ENCODE measurements at regions not wholly inside any gene's neighbourhood (a gene's known extent, or its start where the extent isn't known, plus 50 kb on each side); places are given as distances from the start of the nearest gene placed in this dataset.

- intact Hi-C loops (cut with micrococcal nuclease), result loop anchor here (5.0 kb wide), 2 partner anchors 103 to 332 kb away; no protein-coding TSS in a partner anchor
- Histone ChIP-seq H3K9me3 (ENCODE audit: control insufficient read depth in 1 of 2, low read length in 2 of 2) (no peaks in the 10 kb centered on the region), H3K4me1 (ENCODE audit: insufficient read depth, low read length) (peaks cover 69% of the 10 kb centered on the region), H3K4me3 (ENCODE audit: low read length in 2 of 2) (no peak overlapping the region), H3K27me3 (ENCODE audit: insufficient read depth, low read length) (no peaks in the 10 kb centered on the region), H3K36me3 (ENCODE audit: insufficient read depth, low read length) (no peaks in the 10 kb centered on the region), H3K27ac (ENCODE audit: low read depth, low read length) (peak overlapping the region; percentile 12)
- ChIA-PET CTCF (ENCODE audit: partially characterized antibody) (interaction anchor here (0.9 to 1.6 kb wide), 4 partner anchors 7 to 29 kb away, joined by 3 to 7 read pairs (median 4); no protein-coding TSS in a partner anchor), POLR2A (ENCODE audit: partially characterized antibody) (interaction anchor here (0.8 to 0.9 kb wide), 2 partner anchors 18 to 69 kb away, joined by 3 read pairs; no protein-coding TSS in a partner anchor)
- DNase-seq, result no peak
- H3K27me3 Mint-ChIP-seq, result no peaks in the 10 kb centered on the region
- peaks cover 0 to 3% (median 0%) of the 10 kb centered on the region in 8 donors for H3K9me3 Mint-ChIP-seq
- peaks cover 58 to 68% (median 60%) of the 10 kb centered on the region in 4 donors for H3K4me1 Mint-ChIP-seq
- H3K36me3 Mint-ChIP-seq, result no peaks in the 10 kb centered on the region
- peak overlapping the region in 4 of 8 donors; percentile 47 to 81 (median 68) for H3K4me3 Mint-ChIP-seq
- peak overlapping the region; percentile 72 to 89 (median 86) for H3K27ac Mint-ChIP-seq
These were observed 64.8 kb upstream of the DARS1 start for GRCh38 chr2:136049991-136050920.

GRCh38 chr2:136049011-136049742 is 63.8 kb upstream of the DARS1 start:
- Mint-ChIP-seq H3K27ac (peak overlapping the region; percentile 48 to 91 (median 83)), H3K4me3 (peak overlapping the region in 6 of 8 donors; percentile 10 to 67 (median 54)), H3K9me3 (peaks cover 0 to 3% (median 0%) of the 10 kb centered on the region in 8 donors), H3K4me1 (peaks cover 51 to 59% (median 54%) of the 10 kb centered on the region in 4 donors), H3K36me3 (no peaks in the 10 kb centered on the region), H3K27me3 (no peaks in the 10 kb centered on the region)
- Histone ChIP-seq H3K4me1 (ENCODE audit: insufficient read depth, low read length) (peaks cover 58% of the 10 kb centered on the region), H3K36me3 (ENCODE audit: insufficient read depth, low read length) (no peaks in the 10 kb centered on the region), H3K27me3 (ENCODE audit: insufficient read depth, low read length) (no peaks in the 10 kb centered on the region), H3K4me3 (ENCODE audit: low read length in 2 of 2) (no peak overlapping the region), H3K27ac (ENCODE audit: low read depth, low read length) (no peak overlapping the region), H3K9me3 (ENCODE audit: control insufficient read depth in 1 of 2, low read length in 2 of 2) (no peaks in the 10 kb centered on the region)
- POLR2A ChIA-PET (ENCODE audit: partially characterized antibody), result interaction anchor here (0.6 to 1.0 kb wide), 6 partner anchors 19 to 334 kb away, joined by 3 to 4 read pairs (median 3); no protein-coding TSS in a partner anchor
- intact Hi-C loops (cut with micrococcal nuclease), result no loop called here
- DNase-seq, result no peak
- CTCF ChIA-PET (ENCODE audit: partially characterized antibody), result interaction anchor here (1.1 to 1.6 kb wide), 2 partner anchors 8 to 10 kb away, joined by 4 to 7 read pairs; no protein-coding TSS in a partner anchor

DNA sequence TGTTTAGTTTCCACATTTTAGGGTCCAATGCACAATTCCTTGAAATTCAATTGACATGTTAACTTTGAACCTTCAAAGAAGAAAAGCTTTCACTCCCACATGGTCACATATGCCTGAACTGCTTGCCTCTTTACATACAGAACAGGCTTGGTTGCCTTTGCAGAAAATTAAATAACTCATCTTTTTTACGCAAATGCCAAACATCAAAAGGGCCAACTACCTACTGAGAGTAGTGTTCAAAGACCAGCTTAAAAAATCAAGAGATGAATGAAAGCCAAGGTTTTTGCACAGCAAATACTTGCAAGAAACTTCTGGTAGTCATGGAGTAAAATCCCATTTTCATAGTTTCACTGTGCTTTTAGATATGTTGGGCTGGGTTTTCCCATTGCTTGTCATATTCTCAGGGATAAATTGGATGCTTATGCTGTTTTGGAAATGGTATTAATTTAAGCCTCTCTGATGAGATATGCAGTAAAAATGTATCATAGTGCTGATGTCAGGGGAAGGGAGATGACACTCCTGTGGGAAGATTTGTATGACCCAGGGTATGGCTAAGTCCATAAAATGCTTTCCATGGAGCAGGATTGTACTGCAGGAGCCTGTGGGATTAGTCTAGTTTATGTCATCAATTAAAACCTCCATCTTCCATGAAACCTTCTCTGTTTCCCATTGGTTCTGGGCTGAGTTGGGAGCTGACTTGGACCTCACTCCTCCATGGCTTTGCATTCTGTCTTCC is 60.6 kb upstream of the DARS1 start:
- Mint-ChIP-seq H3K27me3 (no peaks in the 10 kb centered on the region), H3K4me1 (peaks cover 26 to 32% (median 30%) of the 10 kb centered on the region in 4 donors), H3K27ac (peak overlapping the region in 2 of 7 donors; percentile 2 to 62), H3K9me3 (peaks cover 0 to 3% (median 0%) of the 10 kb centered on the region in 8 donors), H3K4me3 (no peak overlapping the region), H3K36me3 (no peaks in the 10 kb centered on the region)
- intact Hi-C loops (cut with micrococcal nuclease), result no loop called here
- no peak overlapping the region for H3K4me3 ChIP-seq (ENCODE audit: low read length in 2 of 2)
- POLR2A ChIA-PET (ENCODE audit: partially characterized antibody), result interaction anchor here (0.6 kb wide), 1 partner anchor 340 kb away, joined by 4 read pairs; no protein-coding TSS in a partner anchor
- no peaks in the 10 kb centered on the region for H3K27me3 ChIP-seq (ENCODE audit: insufficient read depth, low read length)
- no peaks in the 10 kb centered on the region for H3K36me3 ChIP-seq (ENCODE audit: insufficient read depth, low read length)
- H3K9me3 ChIP-seq (ENCODE audit: control insufficient read depth in 1 of 2, low read length in 2 of 2), result no peaks in the 10 kb centered on the region
- no peak for DNase-seq
- H3K27ac ChIP-seq (ENCODE audit: low read depth, low read length), result no peak overlapping the region
- peaks cover 26% of the 10 kb centered on the region for H3K4me1 ChIP-seq (ENCODE audit: insufficient read depth, low read length)
- CTCF ChIA-PET (ENCODE audit: partially characterized antibody), result no interaction called here

DNA sequence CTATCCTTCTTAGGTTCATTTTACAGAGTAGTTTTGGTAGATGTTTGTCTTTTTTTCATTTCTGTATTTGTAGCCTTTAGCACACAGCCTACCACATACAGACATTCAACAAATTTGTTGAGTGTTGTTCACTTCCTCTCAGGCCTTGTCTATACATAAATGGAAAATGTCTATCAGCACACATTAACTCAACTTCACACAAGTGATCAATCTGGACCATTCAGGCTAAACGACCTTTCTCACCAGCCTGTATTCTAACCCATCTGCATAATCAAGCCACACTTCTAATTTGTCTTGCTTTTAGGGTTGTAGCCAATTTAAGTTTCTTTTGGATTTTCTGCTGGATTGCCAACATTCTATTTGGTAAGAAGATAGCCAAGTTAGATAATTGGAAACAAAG is 59.9 kb upstream of the DARS1 start:
- no peak overlapping the region for H3K27ac Mint-ChIP-seq
- Histone ChIP-seq H3K36me3 (ENCODE audit: insufficient read depth, low read length) (no peaks in the 10 kb centered on the region), H3K4me3 (ENCODE audit: low read length in 2 of 2) (no peak overlapping the region), H3K27ac (ENCODE audit: low read depth, low read length) (no peak overlapping the region), H3K27me3 (ENCODE audit: insufficient read depth, low read length) (no peaks in the 10 kb centered on the region), H3K9me3 (ENCODE audit: control insufficient read depth in 1 of 2, low read length in 2 of 2) (no peaks in the 10 kb centered on the region), H3K4me1 (ENCODE audit: insufficient read depth, low read length) (peaks cover 20% of the 10 kb centered on the region)
- no peak overlapping the region for H3K4me3 Mint-ChIP-seq
- H3K9me3 Mint-ChIP-seq, result no peaks in the 10 kb centered on the region
- DNase-seq, result no peak
- POLR2A ChIA-PET (ENCODE audit: partially characterized antibody), result interaction anchor here (0.6 kb wide), 1 partner anchor 341 kb away, joined by 4 read pairs; no protein-coding TSS in a partner anchor
- CTCF ChIA-PET (ENCODE audit: partially characterized antibody), result no interaction called here
- peaks cover 19 to 25% (median 23%) of the 10 kb centered on the region in 4 donors for H3K4me1 Mint-ChIP-seq
- no peaks in the 10 kb centered on the region for H3K27me3 Mint-ChIP-seq
- intact Hi-C loops (cut with micrococcal nuclease), result no loop called here
- H3K36me3 Mint-ChIP-seq, result no peaks in the 10 kb centered on the region
